ENCODE measurements at regions not wholly inside any gene's neighbourhood (a gene's known extent, or its start where the extent isn't known, plus 50 kb on each side); places are given as distances from the start of the nearest gene placed in this dataset.

GRCh38 chr13:73782450-73783449, 351.5 kb downstream of the KLF12 start:
- no peak for FAIRE-seq

DNA sequence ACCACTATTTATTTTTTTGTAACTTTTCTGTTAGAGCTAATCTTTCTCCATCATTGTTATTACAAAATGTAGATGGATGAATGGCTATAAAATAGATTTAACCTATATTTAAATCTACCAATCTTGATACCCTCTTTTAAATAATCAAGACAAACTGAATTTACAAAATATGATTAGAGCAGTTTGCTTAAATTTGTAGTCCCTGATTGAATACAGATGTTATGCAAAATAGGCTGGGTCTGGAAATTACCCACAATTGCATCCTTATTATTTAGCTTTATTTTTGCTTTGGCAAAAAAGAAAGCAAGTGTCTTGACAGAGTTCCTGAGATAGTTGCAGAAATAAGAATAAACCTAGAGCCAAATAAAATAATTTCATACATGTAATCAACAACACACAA, 352.8 kb downstream of the KLF12 start:
- no peak for FAIRE-seq

DNA sequence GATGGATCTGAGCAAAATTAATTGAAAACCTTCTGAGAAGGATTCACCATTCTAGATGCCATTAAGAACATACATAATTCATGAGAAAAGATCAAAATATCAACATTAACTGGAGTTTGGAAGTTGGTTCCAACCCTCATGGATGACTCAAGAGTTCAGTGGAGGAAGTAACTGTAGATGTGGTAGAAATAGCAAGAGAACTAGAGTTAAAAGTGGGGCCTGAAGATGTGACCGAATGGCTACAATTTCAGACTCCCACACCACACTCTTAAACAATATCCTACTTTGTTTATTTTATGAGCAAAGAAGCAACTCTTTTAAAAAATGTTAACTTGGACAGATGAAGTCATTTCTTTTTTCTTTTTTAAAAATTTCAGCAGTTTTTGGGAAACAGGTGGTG, 354.3 kb downstream of the KLF12 start:
- FAIRE-seq = no peak

GRCh38 chr13:73778242-73778864, 355.9 kb downstream of the KLF12 start:
- FAIRE-seq = no peak

GRCh38 chr13:73777134-73777533, 357.1 kb downstream of the KLF12 start:
- FAIRE-seq = no peak

DNA sequence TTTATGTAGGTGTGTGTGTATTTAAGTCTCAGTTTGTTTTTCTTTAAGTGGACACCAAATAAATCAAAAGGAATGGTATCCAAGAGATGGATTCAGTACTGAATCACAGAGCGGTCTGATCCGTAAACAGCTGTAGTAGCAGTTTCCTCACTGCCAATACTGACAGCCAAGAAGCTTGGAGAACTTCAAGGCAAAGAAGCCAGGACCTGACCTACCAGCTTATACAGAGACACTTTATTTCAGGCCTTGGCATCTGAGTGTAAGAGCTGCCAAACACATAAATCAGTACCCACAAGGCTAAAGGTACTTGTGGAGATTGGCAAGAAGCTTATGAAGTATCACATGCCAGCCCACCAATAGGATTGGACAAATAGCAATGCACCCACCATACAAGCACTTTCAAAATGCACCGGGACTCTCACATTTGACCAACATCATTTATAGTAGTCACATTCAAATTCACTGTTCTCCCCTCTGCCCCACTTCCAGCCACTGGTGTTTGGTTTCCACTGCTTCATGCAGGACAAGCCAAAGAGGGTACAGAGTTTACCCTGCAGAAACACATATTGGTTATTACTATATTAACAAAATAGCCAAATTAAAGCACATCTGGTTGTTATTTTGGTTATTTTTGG, 357.9 kb downstream of the KLF12 start:
- no peak for FAIRE-seq

GRCh38 chr13:73773168-73773549, 361.0 kb downstream of the KLF12 start:
- no peak for FAIRE-seq

GRCh38 chr13:73772449-73773167, 361.6 kb downstream of the KLF12 start:
- FAIRE-seq = no peak

- no peak for FAIRE-seq
Measured at GRCh38 chr13:73767747-73768315, 366.4 kb downstream of the KLF12 start.

GRCh38 chr13:73767191-73767741, 366.9 kb downstream of the KLF12 start:
- no peak for FAIRE-seq

GRCh38 chr13:73765651-73766384, 368.4 kb downstream of the KLF12 start:
- no peak for FAIRE-seq

- FAIRE-seq = no peak
Measured at GRCh38 chr13:73759434-73759833, 374.8 kb downstream of the KLF12 start.

GRCh38 chr13:73757481-73758233, 376.5 kb downstream of the KLF12 start:
- no peak for FAIRE-seq

GRCh38 chr13:73754727-73755292, 379.4 kb downstream of the KLF12 start:
- FAIRE-seq = peak; percentile 67

GRCh38 chr13:73754241-73754640, 380.0 kb downstream of the KLF12 start:
- no peak for FAIRE-seq

- FAIRE-seq = no peak
Measured at GRCh38 chr13:73751290-73751689, 382.9 kb downstream of the KLF12 start.

DNA sequence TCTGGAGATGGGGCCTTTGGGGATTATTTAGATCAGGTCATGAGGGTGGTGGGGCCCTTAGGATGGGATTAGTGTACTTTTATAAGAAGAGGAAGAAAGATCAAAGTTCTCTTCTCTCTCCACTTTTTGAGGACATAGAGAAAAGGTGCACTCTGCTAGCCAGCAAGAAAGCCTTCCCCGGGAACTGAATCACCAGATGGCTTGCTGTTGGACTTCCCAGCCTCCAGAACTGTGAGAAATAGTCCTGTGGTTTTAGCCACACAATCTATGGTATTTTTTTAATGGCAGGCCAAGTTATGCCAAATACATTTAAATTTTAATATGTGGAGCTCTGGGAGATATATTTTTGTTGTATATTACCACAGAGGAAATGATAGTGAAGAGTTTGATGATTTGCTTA, 385.8 kb downstream of the KLF12 start:
- FAIRE-seq = no peak

GRCh38 chr13:73745190-73745589, 389.0 kb downstream of the KLF12 start:
- no peak for FAIRE-seq

DNA sequence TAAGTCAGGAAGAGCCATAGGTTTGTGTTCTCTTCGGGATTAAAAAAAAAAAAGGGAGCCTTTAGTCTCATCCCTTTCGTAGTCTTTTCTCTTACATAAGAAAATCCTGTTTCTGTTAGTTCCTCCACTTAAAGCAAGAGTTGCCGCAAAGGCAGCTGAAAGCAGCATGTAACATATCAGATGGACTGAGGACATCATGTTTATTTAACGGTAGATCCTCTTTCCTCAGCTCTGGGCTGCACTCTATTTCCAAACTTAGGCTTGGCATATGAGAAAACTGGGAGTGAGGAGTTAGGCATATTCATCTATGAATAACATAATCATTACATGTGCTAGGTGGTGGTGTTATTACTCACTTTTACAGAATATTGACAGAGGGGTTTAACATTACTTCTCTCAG, 391.2 kb downstream of the KLF12 start:
- FAIRE-seq = no peak

DNA sequence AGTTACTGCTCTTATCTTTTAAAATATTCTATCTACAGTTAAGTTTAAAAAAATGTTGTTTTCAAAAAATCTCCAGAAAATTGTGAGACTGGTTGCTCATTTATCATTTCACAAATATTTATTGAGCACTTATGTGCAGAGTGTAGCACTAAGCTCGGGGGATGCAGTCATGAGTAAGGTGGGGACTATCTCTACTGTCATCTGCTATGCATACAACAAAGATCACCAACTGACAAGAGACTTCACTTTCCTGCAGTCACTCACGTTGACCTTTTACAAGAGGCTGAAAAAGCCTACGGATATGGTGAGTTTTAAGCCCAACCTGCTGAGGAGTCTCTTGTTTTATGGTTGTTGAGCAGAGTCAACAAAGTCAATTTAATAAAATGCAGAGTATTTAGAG, 392.5 kb downstream of the KLF12 start:
- no peak for FAIRE-seq
